ENCODE measurements at regions not wholly inside any gene's neighbourhood (a gene's known extent, or its start where the extent isn't known, plus 50 kb on each side); places are given as distances from the start of the nearest gene placed in this dataset.

GRCh38 chr2:128619471-128620325, 301.0 kb upstream of the HS6ST1 start:
- no peak for ATAC-seq (ENCODE audit: low read depth in 2 of 2)
- no peak for DNase-seq
- H3K4me3 Mint-ChIP-seq, result no peak overlapping the region
- no peaks in the 10 kb centered on the region for H3K27me3 Mint-ChIP-seq
- no peaks in the 10 kb centered on the region for H3K36me3 Mint-ChIP-seq
- H3K4me1 Mint-ChIP-seq, result no peaks in the 10 kb centered on the region
- H3K27ac Mint-ChIP-seq, result no peak overlapping the region
- H3K9me3 Mint-ChIP-seq, result peaks cover 0 to 2% (median 0%) of the 10 kb centered on the region in 7 donors

- DNase-seq (no peak), ATAC-seq (ENCODE audit: low read depth in 2 of 2) (no peak)
- Mint-ChIP-seq H3K27me3 (no peaks in the 10 kb centered on the region), H3K4me1 (no peaks in the 10 kb centered on the region), H3K9me3 (peaks cover 0 to 1% (median 0%) of the 10 kb centered on the region in 7 donors), H3K4me3 (no peak overlapping the region), H3K36me3 (no peaks in the 10 kb centered on the region), H3K27ac (peak overlapping the region in 2 of 6 donors; percentile 29 to 78)
These were observed 302.4 kb upstream of the HS6ST1 start for GRCh38 chr2:128621074-128621473.

GRCh38 chr2:128622371-128622770, 303.7 kb upstream of the HS6ST1 start:
- no peaks in the 10 kb centered on the region for H3K4me1 Mint-ChIP-seq
- ATAC-seq (ENCODE audit: low read depth in 2 of 2), result no peak
- DNase-seq, result no peak
- no peak overlapping the region for H3K4me3 Mint-ChIP-seq
- no peak overlapping the region for H3K27ac Mint-ChIP-seq
- no peaks in the 10 kb centered on the region for H3K9me3 Mint-ChIP-seq
- no peaks in the 10 kb centered on the region for H3K27me3 Mint-ChIP-seq
- no peaks in the 10 kb centered on the region for H3K36me3 Mint-ChIP-seq

- Mint-ChIP-seq H3K9me3 (no peaks in the 10 kb centered on the region), H3K27ac (no peak overlapping the region), H3K36me3 (no peaks in the 10 kb centered on the region), H3K4me1 (no peaks in the 10 kb centered on the region), H3K27me3 (no peaks in the 10 kb centered on the region), H3K4me3 (no peak overlapping the region)
- no peak for ATAC-seq (ENCODE audit: low read depth in 2 of 2)
- DNase-seq, result no peak
These were observed 304.4 kb upstream of the HS6ST1 start for GRCh38 chr2:128622955-128623620.

- Mint-ChIP-seq H3K4me1 (no peaks in the 10 kb centered on the region), H3K27ac (no peak overlapping the region), H3K36me3 (no peaks in the 10 kb centered on the region), H3K27me3 (no peaks in the 10 kb centered on the region), H3K9me3 (no peaks in the 10 kb centered on the region), H3K4me3 (no peak overlapping the region)
- DNase-seq, result no peak
- no peak for ATAC-seq (ENCODE audit: low read depth in 2 of 2)
These were observed 305.4 kb upstream of the HS6ST1 start for GRCh38 chr2:128623776-128624761.

- ATAC-seq (ENCODE audit: low read depth in 2 of 2), result no peak
- no peaks in the 10 kb centered on the region for H3K4me1 Mint-ChIP-seq
- no peak overlapping the region for H3K27ac Mint-ChIP-seq
- no peak for DNase-seq
- no peak overlapping the region for H3K4me3 Mint-ChIP-seq
- no peaks in the 10 kb centered on the region for H3K36me3 Mint-ChIP-seq
- H3K27me3 Mint-ChIP-seq, result no peaks in the 10 kb centered on the region
- no peaks in the 10 kb centered on the region for H3K9me3 Mint-ChIP-seq
These were observed 306.3 kb upstream of the HS6ST1 start for GRCh38 chr2:128624956-128625355.

GRCh38 chr2:128625421-128625820, 306.8 kb upstream of the HS6ST1 start:
- DNase-seq (no peak), ATAC-seq (ENCODE audit: low read depth in 2 of 2) (no peak)
- no peak overlapping the region for H3K4me3 Mint-ChIP-seq
- no peaks in the 10 kb centered on the region for H3K9me3 Mint-ChIP-seq
- no peaks in the 10 kb centered on the region for H3K4me1 Mint-ChIP-seq
- no peaks in the 10 kb centered on the region for H3K27me3 Mint-ChIP-seq
- H3K36me3 Mint-ChIP-seq, result no peaks in the 10 kb centered on the region
- no peak overlapping the region for H3K27ac Mint-ChIP-seq

- Mint-ChIP-seq H3K9me3 (no peaks in the 10 kb centered on the region), H3K4me1 (no peaks in the 10 kb centered on the region), H3K4me3 (no peak overlapping the region), H3K27ac (peak overlapping the region in 1 of 6 donors; percentile 30), H3K27me3 (no peaks in the 10 kb centered on the region), H3K36me3 (no peaks in the 10 kb centered on the region)
- ATAC-seq (ENCODE audit: low read depth in 2 of 2), result no peak
- no peak for DNase-seq
These were observed 307.5 kb upstream of the HS6ST1 start for GRCh38 chr2:128625963-128626759.

GRCh38 chr2:128626760-128627511, 308.3 kb upstream of the HS6ST1 start:
- no peaks in the 10 kb centered on the region for H3K9me3 Mint-ChIP-seq
- H3K27ac Mint-ChIP-seq, result no peak overlapping the region
- no peak for ATAC-seq (ENCODE audit: low read depth in 2 of 2)
- H3K36me3 Mint-ChIP-seq, result no peaks in the 10 kb centered on the region
- no peaks in the 10 kb centered on the region for H3K4me1 Mint-ChIP-seq
- no peaks in the 10 kb centered on the region for H3K27me3 Mint-ChIP-seq
- DNase-seq, result no peak
- no peak overlapping the region for H3K4me3 Mint-ChIP-seq

- Mint-ChIP-seq H3K27ac (peak overlapping the region in 1 of 6 donors; percentile 33), H3K4me1 (no peaks in the 10 kb centered on the region), H3K27me3 (no peaks in the 10 kb centered on the region), H3K4me3 (no peak overlapping the region), H3K9me3 (no peaks in the 10 kb centered on the region), H3K36me3 (no peaks in the 10 kb centered on the region)
- ATAC-seq (ENCODE audit: low read depth in 2 of 2) (no peak), DNase-seq (no peak)
These were observed 309.5 kb upstream of the HS6ST1 start for GRCh38 chr2:128628206-128628605.

GRCh38 chr2:128628996-128629395, 310.3 kb upstream of the HS6ST1 start:
- H3K27ac Mint-ChIP-seq, result no peak overlapping the region
- ATAC-seq (ENCODE audit: low read depth in 2 of 2) (no peak), DNase-seq (no peak)
- no peaks in the 10 kb centered on the region for H3K36me3 Mint-ChIP-seq
- H3K4me3 Mint-ChIP-seq, result no peak overlapping the region
- H3K4me1 Mint-ChIP-seq, result no peaks in the 10 kb centered on the region
- no peaks in the 10 kb centered on the region for H3K27me3 Mint-ChIP-seq
- no peaks in the 10 kb centered on the region for H3K9me3 Mint-ChIP-seq

- DNase-seq (no peak), ATAC-seq (ENCODE audit: low read depth in 2 of 2) (no peak)
- peak overlapping the region in 3 of 6 donors; percentile 13 to 62 (median 20) for H3K27ac Mint-ChIP-seq
- no peaks in the 10 kb centered on the region for H3K9me3 Mint-ChIP-seq
- no peaks in the 10 kb centered on the region for H3K36me3 Mint-ChIP-seq
- no peaks in the 10 kb centered on the region for H3K27me3 Mint-ChIP-seq
- no peak overlapping the region for H3K4me3 Mint-ChIP-seq
- H3K4me1 Mint-ChIP-seq, result no peaks in the 10 kb centered on the region
These were observed 312.5 kb upstream of the HS6ST1 start for GRCh38 chr2:128630974-128631697.
